ENCODE measurements at regions not wholly inside any gene's neighbourhood (a gene's known extent, or its start where the extent isn't known, plus 50 kb on each side); places are given as distances from the start of the nearest gene placed in this dataset.
"Not testable (repeated sequence)": the region's sequence is repeated elsewhere in the genome, so short reads cannot be mapped to it uniquely, and the experiment has no call there.

DNA sequence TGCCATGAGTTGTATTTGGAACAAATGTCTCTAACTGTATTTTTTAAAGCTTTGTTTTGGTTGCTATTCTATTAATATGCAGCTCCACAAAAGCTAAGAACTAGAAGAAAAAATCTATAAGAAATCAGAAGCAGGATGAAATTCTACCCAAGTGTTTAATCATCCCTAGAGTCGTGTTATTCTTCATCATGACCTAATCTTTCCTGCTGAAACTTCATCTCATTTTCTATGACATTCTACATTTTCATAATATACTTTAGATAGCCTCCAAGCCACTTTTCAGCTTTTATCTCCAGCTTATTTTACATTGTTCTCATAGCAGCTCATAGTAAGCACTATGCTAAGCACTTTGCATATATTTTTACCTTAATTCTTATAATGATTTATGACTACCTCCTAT, 302.8 kb downstream of the FOXO1 start:
- intact Hi-C loops (cut with DNase I; ENCODE audit: low total_unique reads) = no loop called here
- Histone ChIP-seq H3K27ac (no peak overlapping the region), H3K36me3 (ENCODE audit: low read depth, missing control alignments) (no peaks in the 10 kb centered on the region), H3K9me3 (no peaks in the 10 kb centered on the region), H3K27me3 (no peaks in the 10 kb centered on the region), H3K4me3 (no peak overlapping the region), H3K4me1 (no peaks in the 10 kb centered on the region)
- DNase-seq = no peak
- no peak for TF ChIP-seq POLR2A (IDR thresholded peaks at IDR 0.05)
- TF ChIP-seq, protein P1, sequence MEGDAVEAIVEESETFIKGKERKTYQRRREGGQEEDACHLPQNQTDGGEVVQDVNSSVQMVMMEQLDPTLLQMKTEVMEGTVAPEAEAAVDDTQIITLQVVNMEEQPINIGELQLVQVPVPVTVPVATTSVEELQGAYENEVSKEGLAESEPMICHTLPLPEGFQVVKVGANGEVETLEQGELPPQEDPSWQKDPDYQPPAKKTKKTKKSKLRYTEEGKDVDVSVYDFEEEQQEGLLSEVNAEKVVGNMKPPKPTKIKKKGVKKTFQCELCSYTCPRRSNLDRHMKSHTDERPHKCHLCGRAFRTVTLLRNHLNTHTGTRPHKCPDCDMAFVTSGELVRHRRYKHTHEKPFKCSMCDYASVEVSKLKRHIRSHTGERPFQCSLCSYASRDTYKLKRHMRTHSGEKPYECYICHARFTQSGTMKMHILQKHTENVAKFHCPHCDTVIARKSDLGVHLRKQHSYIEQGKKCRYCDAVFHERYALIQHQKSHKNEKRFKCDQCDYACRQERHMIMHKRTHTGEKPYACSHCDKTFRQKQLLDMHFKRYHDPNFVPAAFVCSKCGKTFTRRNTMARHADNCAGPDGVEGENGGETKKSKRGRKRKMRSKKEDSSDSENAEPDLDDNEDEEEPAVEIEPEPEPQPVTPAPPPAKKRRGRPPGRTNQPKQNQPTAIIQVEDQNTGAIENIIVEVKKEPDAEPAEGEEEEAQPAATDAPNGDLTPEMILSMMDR (IDR thresholded peaks at IDR 0.05) = no peak
- WGBS, 2 donors = 75 to 88% methylated on average over 1 of the region's 1 CpG

GRCh38 chr13:40366119-40366518, 300.3 kb downstream of the FOXO1 start:
- Histone ChIP-seq H3K9me3 (no peaks in the 10 kb centered on the region), H3K27ac (no peak overlapping the region), H3K27me3 (no peaks in the 10 kb centered on the region), H3K4me3 (no peak overlapping the region), H3K4me1 (no peaks in the 10 kb centered on the region), H3K36me3 (ENCODE audit: low read depth, missing control alignments) (no peaks in the 10 kb centered on the region)
- intact Hi-C loops (cut with DNase I; ENCODE audit: low total_unique reads) = no loop called here
- TF ChIP-seq, protein P1 (IDR thresholded peaks at IDR 0.05) = no peak
- no peak for TF ChIP-seq POLR2A (IDR thresholded peaks at IDR 0.05)
- 91 to 94% methylated on average over 6 of the region's 6 CpGs for WGBS, 2 donors
- no peak for DNase-seq

DNA sequence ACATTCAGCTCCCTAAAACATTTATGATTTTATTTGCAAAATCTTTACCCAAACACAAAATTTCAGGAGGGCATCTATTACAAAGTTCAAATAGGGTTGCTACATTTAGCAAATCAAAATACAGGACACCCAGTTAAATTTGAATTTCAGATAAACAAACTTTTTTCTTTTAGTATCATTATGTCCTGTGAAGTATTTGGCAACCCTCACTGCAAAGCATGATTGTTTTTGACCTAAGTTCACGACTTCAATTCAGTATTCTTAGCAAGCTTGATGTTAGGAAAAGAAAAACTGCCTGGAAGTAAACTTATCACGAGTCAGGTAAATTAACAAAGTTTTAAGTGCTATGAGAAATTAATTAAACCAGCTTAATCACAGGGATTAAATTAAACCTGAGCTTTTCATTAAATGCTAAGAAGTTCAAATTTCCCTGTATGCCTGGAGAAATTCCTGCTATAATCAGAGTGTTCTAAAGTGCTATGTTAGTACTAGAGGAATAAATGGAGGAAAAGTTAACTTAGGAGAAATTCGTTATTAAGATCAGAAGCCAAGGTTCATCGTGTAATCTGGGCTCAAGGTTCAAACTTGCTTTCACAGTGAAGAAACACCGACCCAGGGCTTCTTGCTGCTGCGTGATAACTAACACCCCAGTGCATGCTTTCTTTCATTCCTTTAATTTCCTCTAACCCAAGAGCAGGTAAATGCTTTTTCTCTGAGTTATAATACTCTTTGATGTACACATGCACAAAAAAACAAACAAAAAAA, 298.1 kb downstream of the FOXO1 start:
- Histone ChIP-seq H3K36me3 (ENCODE audit: low read depth, missing control alignments) (no peaks in the 10 kb centered on the region), H3K4me1 (no peaks in the 10 kb centered on the region), H3K27ac (no peak overlapping the region), H3K9me3 (no peaks in the 10 kb centered on the region), H3K27me3 (no peaks in the 10 kb centered on the region), H3K4me3 (no peak overlapping the region)
- WGBS, 2 donors = 42 to 62% methylated on average over 6 of the region's 6 CpGs
- no peak for DNase-seq
- intact Hi-C loops (cut with DNase I; ENCODE audit: low total_unique reads) = no loop called here
- TF ChIP-seq, protein P1 (IDR thresholded peaks at IDR 0.05) = no peak
- no peak for TF ChIP-seq POLR2A (IDR thresholded peaks at IDR 0.05)

GRCh38 chr13:40370661-40371060, 295.8 kb downstream of the FOXO1 start:
- no peak for DNase-seq
- Histone ChIP-seq H3K4me1 (no peaks in the 10 kb centered on the region), H3K27ac (no peak overlapping the region), H3K36me3 (ENCODE audit: low read depth, missing control alignments) (no peaks in the 10 kb centered on the region), H3K4me3 (no peak overlapping the region), H3K9me3 (no peaks in the 10 kb centered on the region), H3K27me3 (no peaks in the 10 kb centered on the region)
- TF ChIP-seq, protein P1 (IDR thresholded peaks at IDR 0.05) = no peak
- no peak for TF ChIP-seq POLR2A (IDR thresholded peaks at IDR 0.05)
- WGBS, 2 donors = 57 to 58% methylated on average over 4 of the region's 4 CpGs
- intact Hi-C loops (cut with DNase I; ENCODE audit: low total_unique reads) = no loop called here

DNA sequence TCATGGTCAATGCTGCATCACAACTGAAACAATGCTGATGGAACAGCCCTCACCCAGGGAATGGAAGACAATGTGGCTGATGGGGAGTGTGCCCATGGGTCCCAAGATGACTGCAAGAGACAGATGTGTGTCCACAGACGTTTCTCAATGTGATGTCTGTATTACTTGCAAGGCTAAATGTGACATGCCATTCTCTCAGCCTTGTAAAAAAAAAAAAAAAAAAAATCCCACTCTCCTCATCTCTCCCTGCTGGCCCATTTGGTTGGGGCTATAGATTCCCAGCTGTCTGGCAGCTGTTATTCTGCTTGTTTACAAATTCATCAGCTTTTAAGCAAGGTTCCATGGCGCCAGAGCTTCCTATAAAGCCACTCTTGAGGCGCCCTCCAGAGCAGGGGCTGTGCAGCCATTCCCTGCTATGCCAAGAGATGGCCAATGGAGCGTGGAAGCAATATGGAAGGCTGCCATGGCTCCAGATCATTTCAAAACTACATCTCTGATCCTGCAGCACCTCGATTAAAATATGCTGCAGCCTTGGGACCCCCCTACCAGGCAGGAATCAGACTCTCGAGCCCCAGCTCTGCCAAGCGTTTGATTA, 294.8 kb downstream of the FOXO1 start:
- no peak for TF ChIP-seq POLR2A (IDR thresholded peaks at IDR 0.05)
- TF ChIP-seq, protein P1 (IDR thresholded peaks at IDR 0.05) = no peak
- Histone ChIP-seq H3K4me3 (no peak overlapping the region), H3K4me1 (no peaks in the 10 kb centered on the region), H3K9me3 (no peaks in the 10 kb centered on the region), H3K27me3 (no peaks in the 10 kb centered on the region), H3K36me3 (ENCODE audit: low read depth, missing control alignments) (no peaks in the 10 kb centered on the region), H3K27ac (no peak overlapping the region)
- WGBS, 2 donors = 81 to 85% methylated on average over 7 of the region's 7 CpGs
- DNase-seq = no peak
- intact Hi-C loops (cut with DNase I; ENCODE audit: low total_unique reads) = no loop called here

GRCh38 chr13:40373608-40374007, 292.8 kb downstream of the FOXO1 start:
- H3K36me3 ChIP-seq (ENCODE audit: low read depth, missing control alignments); H3K4me3 ChIP-seq; intact Hi-C loops (cut with DNase I; ENCODE audit: low total_unique reads); H3K4me1 ChIP-seq; H3K27ac ChIP-seq; H3K9me3 ChIP-seq; DNase-seq; H3K27me3 ChIP-seq: not testable (repeated sequence)
- WGBS, 2 donors = 79 to 88% methylated on average over 6 of the region's 6 CpGs
